VCaP (cell line): ENCODE measurements at regions not wholly inside any gene's neighbourhood (a gene's known extent, or its start where the extent isn't known, plus 50 kb on each side); places are given as distances from the start of the nearest gene placed in this dataset.

Source experiments
- H3K27ac ChIP-seq: fragments of 450-650 bp; 2 replicates; pipeline ENCODE4 v1.5.1; 2017
- TF ChIP-seq, protein P1 (sequence below): fragments of 450-650 bp; conservative IDR thresholded peaks from 2 replicates; pipeline ENCODE4 v1.5.1; 2017; ENCODE audit warnings: mild to moderate bottlenecking, moderate library complexity

DNA sequence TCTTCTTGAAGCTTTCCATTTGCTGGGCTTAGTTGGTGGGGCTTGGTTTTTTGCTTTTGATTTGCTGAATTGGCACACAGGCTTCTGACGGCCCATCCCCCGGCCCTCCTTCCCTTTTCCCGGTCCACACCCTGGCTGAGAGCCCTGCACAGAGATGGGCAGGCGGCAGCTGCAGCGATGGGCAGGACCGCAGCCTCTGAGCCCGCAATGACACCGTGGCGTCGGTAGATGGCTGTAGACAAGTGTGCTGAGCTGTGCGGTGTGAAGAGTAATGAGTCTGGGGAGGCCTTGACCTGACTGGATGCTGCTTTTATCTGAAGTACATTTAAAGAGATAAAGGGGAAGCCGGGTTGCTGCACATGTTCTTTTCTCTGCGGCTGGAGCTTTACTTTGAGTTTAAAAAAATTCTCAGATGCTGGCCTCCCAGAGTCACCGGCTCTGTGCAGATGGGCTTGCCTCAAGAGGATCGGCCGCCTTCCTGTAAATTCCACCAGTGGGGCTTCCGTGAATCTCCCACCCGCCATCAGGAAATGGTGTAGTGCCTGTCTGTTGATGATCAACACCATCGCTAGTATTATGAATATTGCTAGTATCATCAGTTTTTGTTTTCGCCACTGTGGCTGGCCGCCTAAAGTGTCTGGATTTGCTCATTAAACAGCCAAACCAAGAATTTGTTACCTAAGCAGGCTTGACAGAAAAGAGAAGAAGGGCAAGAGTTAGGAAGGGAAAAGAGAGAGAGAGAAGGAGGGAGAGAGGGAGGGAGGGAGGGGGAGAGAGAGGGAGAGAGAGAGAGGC lies 245.6 kb upstream of the RBFOX1 start:
- no peak overlapping the region for H3K27ac ChIP-seq
- TF ChIP-seq, protein P1, sequence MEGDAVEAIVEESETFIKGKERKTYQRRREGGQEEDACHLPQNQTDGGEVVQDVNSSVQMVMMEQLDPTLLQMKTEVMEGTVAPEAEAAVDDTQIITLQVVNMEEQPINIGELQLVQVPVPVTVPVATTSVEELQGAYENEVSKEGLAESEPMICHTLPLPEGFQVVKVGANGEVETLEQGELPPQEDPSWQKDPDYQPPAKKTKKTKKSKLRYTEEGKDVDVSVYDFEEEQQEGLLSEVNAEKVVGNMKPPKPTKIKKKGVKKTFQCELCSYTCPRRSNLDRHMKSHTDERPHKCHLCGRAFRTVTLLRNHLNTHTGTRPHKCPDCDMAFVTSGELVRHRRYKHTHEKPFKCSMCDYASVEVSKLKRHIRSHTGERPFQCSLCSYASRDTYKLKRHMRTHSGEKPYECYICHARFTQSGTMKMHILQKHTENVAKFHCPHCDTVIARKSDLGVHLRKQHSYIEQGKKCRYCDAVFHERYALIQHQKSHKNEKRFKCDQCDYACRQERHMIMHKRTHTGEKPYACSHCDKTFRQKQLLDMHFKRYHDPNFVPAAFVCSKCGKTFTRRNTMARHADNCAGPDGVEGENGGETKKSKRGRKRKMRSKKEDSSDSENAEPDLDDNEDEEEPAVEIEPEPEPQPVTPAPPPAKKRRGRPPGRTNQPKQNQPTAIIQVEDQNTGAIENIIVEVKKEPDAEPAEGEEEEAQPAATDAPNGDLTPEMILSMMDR: peak; percentile 59

DNA sequence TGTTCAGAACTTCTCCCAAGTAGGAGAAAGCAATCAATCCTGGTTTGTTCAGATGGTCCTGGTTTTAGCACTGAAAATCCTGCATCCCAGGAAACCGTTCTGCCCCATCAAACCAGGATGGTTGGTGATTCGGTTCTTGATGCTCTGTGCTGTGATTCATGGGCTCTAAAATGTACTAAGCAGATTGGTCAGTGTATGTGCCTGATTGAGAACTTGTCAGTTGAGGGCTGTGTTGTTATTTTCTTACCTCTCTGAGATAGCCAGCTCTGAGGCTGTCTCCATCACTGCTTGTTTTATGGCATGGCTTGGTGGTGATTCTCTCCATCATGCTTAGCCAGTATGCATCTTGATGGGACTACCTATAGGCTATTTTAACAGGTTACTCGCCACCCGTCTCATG lies 246.9 kb upstream of the RBFOX1 start:
- TF ChIP-seq, protein P1: no peak
- no peak overlapping the region for H3K27ac ChIP-seq

DNA sequence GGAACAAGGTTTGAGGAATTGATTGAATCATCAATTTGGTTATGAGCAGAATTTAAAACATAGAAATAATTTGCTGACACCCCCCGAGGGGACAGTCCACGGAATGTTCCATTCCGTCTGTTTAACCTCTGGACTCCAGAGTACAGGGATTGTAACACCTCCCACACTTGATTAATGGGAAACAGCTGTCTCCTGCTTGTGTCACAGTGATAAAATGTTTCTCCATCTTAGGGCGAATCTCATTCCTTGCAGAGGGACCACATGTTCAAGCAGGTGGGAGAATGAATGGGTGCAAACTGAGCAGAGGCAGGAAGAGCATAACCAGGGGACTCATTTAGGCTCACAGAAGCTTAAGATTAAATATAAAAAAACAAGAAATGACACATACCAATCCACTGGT lies 249.5 kb upstream of the RBFOX1 start:
- H3K27ac ChIP-seq: no peak overlapping the region
- TF ChIP-seq, protein P1: no peak

DNA sequence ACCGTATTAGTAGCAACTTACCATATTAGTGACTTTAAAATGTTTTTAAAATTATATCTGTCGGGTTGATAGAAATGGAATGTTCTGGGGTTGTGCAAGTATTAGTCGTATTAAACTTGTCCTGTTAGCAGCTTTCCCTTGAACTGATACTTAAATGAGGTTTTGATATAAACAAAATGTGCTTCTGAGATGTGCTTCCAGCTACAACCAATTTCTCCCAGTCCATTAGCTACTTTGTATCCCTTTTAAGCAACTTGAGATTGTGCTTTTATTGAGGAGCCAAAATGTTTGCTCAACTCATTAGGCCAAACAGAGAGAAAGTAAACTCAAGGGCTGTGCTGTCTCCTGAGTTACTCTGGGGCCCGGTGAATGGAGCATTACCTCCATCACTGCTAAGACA lies 255.0 kb upstream of the RBFOX1 start:
- H3K27ac ChIP-seq: no peak overlapping the region

DNA sequence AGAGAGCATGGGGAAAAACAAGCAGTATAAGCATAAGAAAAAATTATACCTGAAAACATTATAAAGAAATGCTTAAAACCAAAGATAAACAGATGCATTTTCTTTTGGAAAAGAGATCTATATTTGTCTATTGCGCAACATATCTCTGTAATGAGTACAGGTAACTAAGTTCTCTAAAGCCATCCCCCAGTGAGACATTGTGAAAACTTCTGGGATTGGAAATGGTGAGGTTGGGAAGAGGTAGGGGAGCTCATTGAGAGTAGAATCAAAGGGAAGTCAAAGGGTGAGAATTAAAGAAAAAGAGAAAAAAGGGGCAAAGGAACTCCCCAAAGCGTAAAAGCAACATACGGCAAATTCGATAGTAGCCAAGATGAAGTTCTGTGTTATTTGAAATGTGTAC lies 257.9 kb upstream of the RBFOX1 start:
- no peak overlapping the region for H3K27ac ChIP-seq
- TF ChIP-seq, protein P1: no peak

More for the DNA sequence above, 255.0 kb upstream of the RBFOX1 start:
- TF ChIP-seq, protein P1: no peak

DNA sequence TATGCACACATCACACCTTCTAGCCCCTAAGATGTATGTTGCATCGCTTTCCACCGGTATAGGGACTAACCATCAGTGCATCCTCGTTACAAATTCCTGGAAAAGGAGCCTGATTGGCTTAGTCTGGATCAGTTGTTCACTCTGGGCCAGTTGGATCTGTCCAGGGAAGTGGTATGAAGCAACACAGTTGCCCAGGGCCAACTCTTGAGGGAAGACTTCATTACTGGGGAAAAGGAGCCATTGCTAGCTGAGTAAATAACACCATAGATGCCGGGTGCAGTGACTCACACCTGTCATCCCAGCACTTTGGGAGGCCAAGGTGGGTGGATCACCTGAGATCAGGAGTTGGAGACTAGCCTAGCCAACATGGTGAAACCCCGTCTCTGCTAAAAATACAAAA lies 275.2 kb upstream of the RBFOX1 start:
- H3K27ac ChIP-seq: no peak overlapping the region
- TF ChIP-seq, protein P1: no peak

DNA sequence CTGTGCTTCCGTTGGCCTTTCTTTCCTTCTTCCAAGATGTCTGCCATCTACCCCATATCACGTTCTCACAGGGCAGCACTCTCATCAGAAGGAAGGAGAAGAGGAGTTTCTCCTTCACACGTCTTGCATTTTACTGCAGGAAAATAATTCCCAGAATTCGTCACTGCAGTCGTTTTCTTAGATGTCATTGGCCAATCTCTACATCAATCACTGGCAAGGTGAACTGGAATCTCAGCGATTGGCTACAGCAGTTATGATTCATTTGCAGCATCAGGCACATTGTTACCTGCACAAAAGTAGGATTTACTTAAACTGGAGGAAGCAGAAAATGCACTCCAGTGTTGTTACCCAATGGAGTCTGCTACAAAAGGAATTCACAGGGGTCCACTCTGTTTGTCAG lies 277.2 kb upstream of the RBFOX1 start:
- TF ChIP-seq, protein P1: no peak
- no peak overlapping the region for H3K27ac ChIP-seq
